Central memory CD8-positive, alpha-beta T cell (primary cell): ENCODE measurements at regions not wholly inside any gene's neighbourhood (a gene's known extent, or its start where the extent isn't known, plus 50 kb on each side); places are given as distances from the start of the nearest gene placed in this dataset.

Experiments
- ATAC-seq: fragments of 150-1000 bp; cut with Tn5 transposase; replicated peaks from 2 replicates; pipeline ENCODE4 v1.10.0; 2022; ENCODE audit warnings: mild to moderate bottlenecking, moderate FRiP score, moderate number of reproducible peaks; ENCODE audit not compliant: poor library complexity, severe bottlenecking; ENCODE audit errors: extremely low read depth
- DNase-seq, 2 donors: peaks; one replicate each; pipeline ENCODE4 v3.0.0; 2021; ENCODE audit warnings: low spot score in 2 of 2
- H3K27ac Mint-ChIP-seq: one replicate; pipeline ENCODE4 v1.8.0; 2022; ENCODE audit warnings: low read depth, mild to moderate bottlenecking, moderate library complexity, mixed read lengths
- H3K27me3 Mint-ChIP-seq: one replicate; pipeline ENCODE4 v1.8.0; 2022; ENCODE audit warnings: mixed read lengths
- H3K36me3 Mint-ChIP-seq: one replicate; pipeline ENCODE4 v1.8.0; 2022; ENCODE audit warnings: mild to moderate bottlenecking, moderate library complexity, mixed read lengths; ENCODE audit not compliant: insufficient read depth
- H3K4me1 Mint-ChIP-seq: one replicate; pipeline ENCODE4 v1.8.0; 2022; ENCODE audit warnings: mixed read lengths
- H3K4me3 Mint-ChIP-seq: one replicate; pipeline ENCODE4 v1.8.0; 2022; ENCODE audit warnings: mild to moderate bottlenecking, moderate library complexity, mixed read lengths
- H3K9me3 Mint-ChIP-seq: one replicate; pipeline ENCODE4 v1.8.0; 2022; ENCODE audit warnings: mixed read lengths

GRCh38 chr14:29351996-29352705 is 575.5 kb downstream of the PRKD1 start:
- no peak overlapping the region for H3K4me3 Mint-ChIP-seq
- H3K27me3 Mint-ChIP-seq: no peaks in the 10 kb centered on the region
- no peak overlapping the region for H3K27ac Mint-ChIP-seq
- no peak for DNase-seq
- ATAC-seq: no peak
- H3K4me1 Mint-ChIP-seq: no peaks in the 10 kb centered on the region
- H3K36me3 Mint-ChIP-seq: no peaks in the 10 kb centered on the region
- H3K9me3 Mint-ChIP-seq: peaks cover 9% of the 10 kb centered on the region

- H3K27ac Mint-ChIP-seq: no peak overlapping the region
- H3K27me3 Mint-ChIP-seq: no peaks in the 10 kb centered on the region
- ATAC-seq (no peak), DNase-seq (no peak)
- H3K36me3 Mint-ChIP-seq: no peaks in the 10 kb centered on the region
- H3K4me3 Mint-ChIP-seq: no peak overlapping the region
- H3K9me3 Mint-ChIP-seq: peaks cover 14% of the 10 kb centered on the region
- no peaks in the 10 kb centered on the region for H3K4me1 Mint-ChIP-seq
Observed at GRCh38 chr14:29352706-29353080, 575.0 kb downstream of the PRKD1 start.

- no peak overlapping the region for H3K27ac Mint-ChIP-seq
- H3K36me3 Mint-ChIP-seq: no peaks in the 10 kb centered on the region
- peaks cover 21% of the 10 kb centered on the region for H3K9me3 Mint-ChIP-seq
- no peak for ATAC-seq
- no peak for DNase-seq
- H3K4me3 Mint-ChIP-seq: no peak overlapping the region
- no peaks in the 10 kb centered on the region for H3K4me1 Mint-ChIP-seq
- no peaks in the 10 kb centered on the region for H3K27me3 Mint-ChIP-seq
Observed at GRCh38 chr14:29353513-29353912, 574.1 kb downstream of the PRKD1 start.

- Mint-ChIP-seq H3K4me3 (no peak overlapping the region), H3K27me3 (no peaks in the 10 kb centered on the region), H3K27ac (no peak overlapping the region), H3K4me1 (no peaks in the 10 kb centered on the region), H3K36me3 (no peaks in the 10 kb centered on the region), H3K9me3 (peaks cover 21% of the 10 kb centered on the region)
- DNase-seq (no peak), ATAC-seq (no peak)
Observed at GRCh38 chr14:29354486-29354885, 573.2 kb downstream of the PRKD1 start.

DNA sequence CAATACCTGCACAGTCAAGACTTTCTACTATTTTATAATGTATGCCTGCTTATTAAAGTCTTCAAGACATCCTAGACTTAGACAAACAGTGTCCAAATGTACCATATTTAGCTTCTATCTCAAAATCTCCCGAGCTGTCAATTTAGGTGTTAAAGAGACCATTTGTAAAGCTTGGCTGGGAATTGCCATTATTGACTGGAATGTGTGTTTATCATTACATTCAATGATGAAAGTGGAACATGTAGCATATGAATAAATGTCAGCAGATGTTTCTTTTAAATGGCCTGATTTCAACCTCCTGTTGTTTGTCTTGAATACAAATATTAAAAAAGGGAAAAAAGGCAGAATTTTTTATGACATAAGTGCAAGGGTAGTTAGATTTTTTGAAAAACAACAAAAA is 572.3 kb downstream of the PRKD1 start:
- Mint-ChIP-seq H3K4me1 (no peaks in the 10 kb centered on the region), H3K36me3 (no peaks in the 10 kb centered on the region), H3K4me3 (no peak overlapping the region), H3K27ac (no peak overlapping the region), H3K9me3 (peaks cover 21% of the 10 kb centered on the region), H3K27me3 (no peaks in the 10 kb centered on the region)
- ATAC-seq: no peak
- no peak for DNase-seq

GRCh38 chr14:29355846-29356245 is 571.8 kb downstream of the PRKD1 start:
- H3K36me3 Mint-ChIP-seq: no peaks in the 10 kb centered on the region
- H3K27ac Mint-ChIP-seq: no peak overlapping the region
- H3K4me3 Mint-ChIP-seq: no peak overlapping the region
- peaks cover 21% of the 10 kb centered on the region for H3K9me3 Mint-ChIP-seq
- H3K4me1 Mint-ChIP-seq: no peaks in the 10 kb centered on the region
- DNase-seq: no peak
- H3K27me3 Mint-ChIP-seq: no peaks in the 10 kb centered on the region
- ATAC-seq: no peak

DNA sequence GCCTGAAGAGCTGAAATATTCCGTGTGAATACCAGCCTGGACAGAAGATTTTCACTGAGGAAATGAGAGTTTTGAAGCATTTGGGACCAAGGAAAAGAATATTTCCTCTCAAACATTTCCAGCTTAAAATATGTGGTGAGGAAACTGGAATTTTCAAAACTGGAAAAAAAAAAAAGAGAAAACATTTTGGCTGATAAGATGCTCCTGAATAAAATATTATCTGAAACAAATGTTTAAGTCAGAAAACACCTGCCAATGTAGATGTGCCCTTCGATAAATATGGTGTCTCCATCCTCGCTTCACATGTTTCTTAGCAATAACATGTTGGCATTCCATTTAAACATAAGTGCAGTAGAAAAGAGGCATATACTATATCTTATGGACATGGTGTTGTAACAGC is 567.0 kb downstream of the PRKD1 start:
- Mint-ChIP-seq H3K4me1 (no peaks in the 10 kb centered on the region), H3K9me3 (peaks cover 26% of the 10 kb centered on the region), H3K27ac (no peak overlapping the region), H3K4me3 (no peak overlapping the region), H3K36me3 (no peaks in the 10 kb centered on the region), H3K27me3 (no peaks in the 10 kb centered on the region)
- no peak for DNase-seq
- no peak for ATAC-seq

- peaks cover 14% of the 10 kb centered on the region for H3K9me3 Mint-ChIP-seq
- no peak for DNase-seq
- no peaks in the 10 kb centered on the region for H3K27me3 Mint-ChIP-seq
- no peaks in the 10 kb centered on the region for H3K36me3 Mint-ChIP-seq
- no peak overlapping the region for H3K27ac Mint-ChIP-seq
- H3K4me1 Mint-ChIP-seq: no peaks in the 10 kb centered on the region
- no peak overlapping the region for H3K4me3 Mint-ChIP-seq
- no peak for ATAC-seq
Observed at GRCh38 chr14:29370024-29370423, 557.6 kb downstream of the PRKD1 start.

- peaks cover 14% of the 10 kb centered on the region for H3K9me3 Mint-ChIP-seq
- no peaks in the 10 kb centered on the region for H3K36me3 Mint-ChIP-seq
- no peaks in the 10 kb centered on the region for H3K27me3 Mint-ChIP-seq
- ATAC-seq (no peak), DNase-seq (no peak)
- no peak overlapping the region for H3K4me3 Mint-ChIP-seq
- no peak overlapping the region for H3K27ac Mint-ChIP-seq
- H3K4me1 Mint-ChIP-seq: no peaks in the 10 kb centered on the region
Observed at GRCh38 chr14:29376237-29376636, 551.4 kb downstream of the PRKD1 start.

GRCh38 chr14:29380826-29381225 is 546.8 kb downstream of the PRKD1 start:
- H3K9me3 Mint-ChIP-seq: peaks cover 14% of the 10 kb centered on the region
- ATAC-seq: no peak
- no peaks in the 10 kb centered on the region for H3K36me3 Mint-ChIP-seq
- DNase-seq: no peak
- no peak overlapping the region for H3K27ac Mint-ChIP-seq
- H3K4me3 Mint-ChIP-seq: no peak overlapping the region
- no peaks in the 10 kb centered on the region for H3K27me3 Mint-ChIP-seq
- no peaks in the 10 kb centered on the region for H3K4me1 Mint-ChIP-seq

DNA sequence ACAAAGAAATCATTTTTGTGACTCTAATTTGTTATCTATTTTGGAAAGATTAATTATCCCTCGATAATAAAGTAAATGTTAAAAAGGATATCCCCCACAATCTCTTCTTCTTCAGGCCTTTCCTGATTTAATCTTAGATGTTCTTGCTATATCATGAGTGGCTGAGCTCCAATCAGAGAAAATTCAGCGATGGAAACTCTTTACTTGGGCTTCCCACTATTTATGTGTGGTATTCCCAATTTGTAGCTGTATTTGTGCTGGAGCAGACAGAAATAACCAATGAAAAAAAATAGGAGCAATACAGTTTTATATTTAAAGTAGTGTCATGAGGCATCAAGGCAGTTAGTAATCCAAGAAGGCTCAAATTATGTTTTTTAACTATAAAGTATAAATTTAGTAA is 539.1 kb downstream of the PRKD1 start:
- no peaks in the 10 kb centered on the region for H3K4me1 Mint-ChIP-seq
- ATAC-seq (no peak), DNase-seq (no peak)
- no peak overlapping the region for H3K27ac Mint-ChIP-seq
- H3K36me3 Mint-ChIP-seq: no peaks in the 10 kb centered on the region
- H3K9me3 Mint-ChIP-seq: peaks cover 11% of the 10 kb centered on the region
- no peak overlapping the region for H3K4me3 Mint-ChIP-seq
- no peaks in the 10 kb centered on the region for H3K27me3 Mint-ChIP-seq

GRCh38 chr14:29390081-29390832 is 537.4 kb downstream of the PRKD1 start:
- ATAC-seq (no peak), DNase-seq (no peak)
- H3K9me3 Mint-ChIP-seq: peaks cover 17% of the 10 kb centered on the region
- no peaks in the 10 kb centered on the region for H3K27me3 Mint-ChIP-seq
- H3K36me3 Mint-ChIP-seq: no peaks in the 10 kb centered on the region
- no peak overlapping the region for H3K27ac Mint-ChIP-seq
- no peaks in the 10 kb centered on the region for H3K4me1 Mint-ChIP-seq
- no peak overlapping the region for H3K4me3 Mint-ChIP-seq

DNA sequence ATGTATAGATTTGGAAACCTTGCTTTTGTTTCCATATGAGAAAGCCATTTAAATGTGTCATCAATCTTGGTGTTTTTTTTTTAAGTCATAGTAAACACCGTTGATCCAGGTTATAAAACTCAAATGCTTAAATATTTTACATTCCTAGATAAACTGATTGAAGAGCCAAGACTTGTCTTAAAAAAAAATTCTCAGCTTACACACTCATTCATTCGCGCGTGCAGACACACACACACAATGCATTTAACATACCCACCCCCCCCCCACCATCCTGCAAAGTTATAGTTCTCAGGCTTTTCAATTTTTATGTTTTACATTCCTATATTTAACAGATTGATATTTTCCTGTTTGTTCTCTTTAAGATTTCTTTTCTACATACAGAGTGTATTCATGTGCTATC is 536.4 kb downstream of the PRKD1 start:
- Mint-ChIP-seq H3K9me3 (peaks cover 17% of the 10 kb centered on the region), H3K4me3 (no peak overlapping the region), H3K4me1 (no peaks in the 10 kb centered on the region), H3K27ac (no peak overlapping the region), H3K36me3 (no peaks in the 10 kb centered on the region), H3K27me3 (no peaks in the 10 kb centered on the region)
- no peak for ATAC-seq
- no peak for DNase-seq
